NCI-H82 (cell line): ENCODE measurements at regions not wholly inside any gene's neighbourhood (a gene's known extent, or its start where the extent isn't known, plus 50 kb on each side); places are given as distances from the start of the nearest gene placed in this dataset.

Source experiments
- DNase-seq: peaks from one replicate; lab custom pipeline; 2025; lab: John Stamatoyannopoulos, UW

- no peak for DNase-seq
Observed at GRCh38 chr18:22467760-22468553, 50.2 kb upstream of the CTAGE1 start.

GRCh38 chr18:22468554-22468891, 50.8 kb upstream of the CTAGE1 start:
- DNase-seq, result no peak

GRCh38 chr18:22469061-22469734, 51.5 kb upstream of the CTAGE1 start:
- no peak for DNase-seq

- no peak for DNase-seq
Observed at GRCh38 chr18:22469926-22470247, 52.2 kb upstream of the CTAGE1 start.

- DNase-seq, result no peak
Observed at GRCh38 chr18:22470248-22471235, 52.8 kb upstream of the CTAGE1 start.

- DNase-seq, result no peak
Observed at GRCh38 chr18:22471546-22472131, 53.9 kb upstream of the CTAGE1 start.

- DNase-seq, result no peak
Observed at GRCh38 chr18:22473366-22473765, 55.7 kb upstream of the CTAGE1 start.

GRCh38 chr18:22475426-22476100, 57.8 kb upstream of the CTAGE1 start:
- DNase-seq, result peak; percentile 4

- DNase-seq, result no peak
Observed at GRCh38 chr18:22477222-22477621, 59.5 kb upstream of the CTAGE1 start.

GRCh38 chr18:22482948-22483347, 65.2 kb upstream of the CTAGE1 start:
- DNase-seq, result no peak

GRCh38 chr18:22483407-22483806, 65.7 kb upstream of the CTAGE1 start:
- no peak for DNase-seq

GRCh38 chr18:22484471-22484870, 66.8 kb upstream of the CTAGE1 start:
- DNase-seq, result no peak

GRCh38 chr18:22485808-22486244, 68.1 kb upstream of the CTAGE1 start:
- DNase-seq, result no peak

GRCh38 chr18:22486667-22487066, 69.0 kb upstream of the CTAGE1 start:
- no peak for DNase-seq

GRCh38 chr18:22488554-22488953, 70.8 kb upstream of the CTAGE1 start:
- no peak for DNase-seq

- no peak for DNase-seq
Observed at GRCh38 chr18:22489704-22490103, 72.0 kb upstream of the CTAGE1 start.

- no peak for DNase-seq
Observed at GRCh38 chr18:22490429-22490846, 72.7 kb upstream of the CTAGE1 start.

- DNase-seq, result no peak
Observed at GRCh38 chr18:22493255-22493654, 75.5 kb upstream of the CTAGE1 start.

GRCh38 chr18:22493940-22494339, 76.2 kb upstream of the CTAGE1 start:
- no peak for DNase-seq

GRCh38 chr18:22494771-22495170, 77.1 kb upstream of the CTAGE1 start:
- DNase-seq, result no peak

GRCh38 chr18:22499421-22499820, 81.7 kb upstream of the CTAGE1 start:
- DNase-seq, result no peak

- no peak for DNase-seq
Observed at GRCh38 chr18:22503803-22504202, 86.1 kb upstream of the CTAGE1 start.
